Activated naive CD4-positive, alpha-beta T cell treated with anti-CD3 and anti-CD28 coated beads for 36 hours (primary cell): ENCODE measurements at regions not wholly inside any gene's neighbourhood (a gene's known extent, or its start where the extent isn't known, plus 50 kb on each side); places are given as distances from the start of the nearest gene placed in this dataset.
"Not testable (repeated sequence)": the region's sequence is repeated elsewhere in the genome, so short reads cannot be mapped to it uniquely, and the experiment has no call there.

Experiments used
- CTCF ChIA-PET: fragments of 350-600 bp; sonication (Branson Sonifier 250); formaldehyde crosslinking; loops from one replicate; lab custom pipeline; 2021; ENCODE audit warnings: antibody characterized with exemption; lab: Charles Lee
- DNase-seq: peaks from one replicate; pipeline ENCODE4 v3.0.0-alpha.2; 2020
- H3K27ac Mint-ChIP-seq: one replicate; pipeline ENCODE4 v1.8.0; 2021; ENCODE audit warnings: mild to moderate bottlenecking, mixed read lengths
- H3K27me3 Mint-ChIP-seq: one replicate; pipeline ENCODE4 v1.8.0; 2021; ENCODE audit warnings: low read depth, mixed read lengths
- H3K36me3 Mint-ChIP-seq: one replicate; pipeline ENCODE4 v1.8.0; 2021; ENCODE audit warnings: low read depth, mixed read lengths
- H3K4me1 Mint-ChIP-seq: one replicate; pipeline ENCODE4 v1.8.0; 2021; ENCODE audit warnings: low read depth, mixed read lengths
- H3K4me3 Mint-ChIP-seq: one replicate; pipeline ENCODE4 v1.8.0; 2021; ENCODE audit warnings: mild to moderate bottlenecking, moderate library complexity, mixed read lengths
- H3K9me3 Mint-ChIP-seq: one replicate; pipeline ENCODE4 v1.8.0; 2021; ENCODE audit warnings: mixed read lengths
- intact Hi-C: fragments of 100-400 bp; cut with micrococcal nuclease; formaldehyde crosslinking; loops from one replicate; pipeline ENCODE4 v1.15.1; 2023

- Mint-ChIP-seq H3K9me3 (peaks cover 5% of the 10 kb centered on the region), H3K4me1 (peaks cover 8% of the 10 kb centered on the region), H3K27ac (no peak overlapping the region), H3K36me3 (no peaks in the 10 kb centered on the region), H3K27me3 (no peaks in the 10 kb centered on the region), H3K4me3 (no peak overlapping the region)
- CTCF ChIA-PET, result no interaction called here
- intact Hi-C loops, result no loop called here
- DNase-seq, result no peak
Observed at GRCh38 chr15:59821286-59821685, 132.2 kb upstream of the BNIP2 start.

- H3K27me3 Mint-ChIP-seq, result no peaks in the 10 kb centered on the region
- H3K4me3 Mint-ChIP-seq, result no peak overlapping the region
- DNase-seq, result no peak
- no peaks in the 10 kb centered on the region for H3K36me3 Mint-ChIP-seq
- H3K9me3 Mint-ChIP-seq, result peaks cover 5% of the 10 kb centered on the region
- peaks cover 19% of the 10 kb centered on the region for H3K4me1 Mint-ChIP-seq
- intact Hi-C loops, result no loop called here
- no peak overlapping the region for H3K27ac Mint-ChIP-seq
- CTCF ChIA-PET, result interaction anchor here (1.2 kb wide), 1 partner anchor 21 kb away, joined by 3 read pairs; no protein-coding TSS in a partner anchor
Observed at GRCh38 chr15:59819092-59819491, 130.0 kb upstream of the BNIP2 start.

GRCh38 chr15:59818336-59818735 is 129.2 kb upstream of the BNIP2 start:
- H3K4me3 Mint-ChIP-seq, result no peak overlapping the region
- peaks cover 25% of the 10 kb centered on the region for H3K4me1 Mint-ChIP-seq
- intact Hi-C loops, result no loop called here
- H3K27ac Mint-ChIP-seq, result no peak overlapping the region
- H3K36me3 Mint-ChIP-seq, result no peaks in the 10 kb centered on the region
- no peak for DNase-seq
- CTCF ChIA-PET, result interaction anchor here (1.2 kb wide), 1 partner anchor 21 kb away, joined by 3 read pairs; no protein-coding TSS in a partner anchor
- no peaks in the 10 kb centered on the region for H3K27me3 Mint-ChIP-seq
- peaks cover under 1% of the 10 kb centered on the region for H3K9me3 Mint-ChIP-seq

- CTCF ChIA-PET, result no interaction called here
- Mint-ChIP-seq H3K4me1 (peaks cover 30% of the 10 kb centered on the region), H3K27me3 (no peaks in the 10 kb centered on the region), H3K4me3 (no peak overlapping the region), H3K27ac (no peak overlapping the region), H3K36me3 (no peaks in the 10 kb centered on the region), H3K9me3 (no peaks in the 10 kb centered on the region)
- no peak for DNase-seq
- intact Hi-C loops, result no loop called here
Observed at GRCh38 chr15:59817834-59818233, 128.7 kb upstream of the BNIP2 start.

GRCh38 chr15:59817053-59817452 is 127.9 kb upstream of the BNIP2 start:
- CTCF ChIA-PET, result interaction anchor here (0.5 kb wide), 1 partner anchor 92 kb away, joined by 3 read pairs; no protein-coding TSS in a partner anchor

GRCh38 chr15:59814409-59814808 is 125.3 kb upstream of the BNIP2 start:
- Mint-ChIP-seq H3K27ac (peak overlapping the region; percentile 55), H3K27me3 (no peaks in the 10 kb centered on the region), H3K9me3 (no peaks in the 10 kb centered on the region), H3K36me3 (no peaks in the 10 kb centered on the region), H3K4me1 (peaks cover 31% of the 10 kb centered on the region), H3K4me3 (no peak overlapping the region)
- intact Hi-C loops, result loop anchor here (1.0 kb wide), 1 partner anchor 23 kb away; no protein-coding TSS in a partner anchor
- CTCF ChIA-PET, result no interaction called here
- DNase-seq, result peak; percentile 58

More at GRCh38 chr15:59817053-59817452, 127.9 kb upstream of the BNIP2 start:
- H3K4me3 Mint-ChIP-seq, result no peak overlapping the region
- no peaks in the 10 kb centered on the region for H3K36me3 Mint-ChIP-seq
- intact Hi-C loops, result no loop called here
- no peak for DNase-seq
- no peak overlapping the region for H3K27ac Mint-ChIP-seq
- H3K9me3 Mint-ChIP-seq, result no peaks in the 10 kb centered on the region
- H3K4me1 Mint-ChIP-seq, result peaks cover 35% of the 10 kb centered on the region
- H3K27me3 Mint-ChIP-seq, result no peaks in the 10 kb centered on the region

- no peak overlapping the region for H3K27ac Mint-ChIP-seq
- CTCF ChIA-PET, result interaction anchor here (0.6 kb wide), 1 partner anchor 29 kb away, joined by 3 read pairs; no protein-coding TSS in a partner anchor
- peaks cover 4% of the 10 kb centered on the region for H3K9me3 Mint-ChIP-seq
- no peaks in the 10 kb centered on the region for H3K36me3 Mint-ChIP-seq
- no peaks in the 10 kb centered on the region for H3K27me3 Mint-ChIP-seq
- no peak overlapping the region for H3K4me3 Mint-ChIP-seq
- no peak for DNase-seq
- H3K4me1 Mint-ChIP-seq, result peaks cover 27% of the 10 kb centered on the region
- intact Hi-C loops, result no loop called here
Observed at GRCh38 chr15:59812889-59813288, 123.8 kb upstream of the BNIP2 start.

GRCh38 chr15:59812250-59812870 is 123.2 kb upstream of the BNIP2 start:
- H3K9me3 Mint-ChIP-seq, result peaks cover 5% of the 10 kb centered on the region
- H3K4me1 Mint-ChIP-seq, result peaks cover 27% of the 10 kb centered on the region
- no peaks in the 10 kb centered on the region for H3K36me3 Mint-ChIP-seq
- intact Hi-C loops, result no loop called here
- H3K27me3 Mint-ChIP-seq, result no peaks in the 10 kb centered on the region
- H3K27ac Mint-ChIP-seq, result no peak overlapping the region
- CTCF ChIA-PET, result interaction anchor here (0.6 to 0.9 kb wide), 3 partner anchors 17 to 104 kb away, joined by 3 read pairs; no protein-coding TSS in a partner anchor
- no peak overlapping the region for H3K4me3 Mint-ChIP-seq
- DNase-seq, result no peak

- CTCF ChIA-PET, result interaction anchor here (1.1 to 1.2 kb wide), 2 partner anchors 113 to 324 kb away, joined by 3 read pairs; no protein-coding TSS in a partner anchor
- H3K9me3 Mint-ChIP-seq, H3K36me3 Mint-ChIP-seq, intact Hi-C loops, H3K27me3 Mint-ChIP-seq: not testable (repeated sequence)
- Mint-ChIP-seq H3K4me3 (peak overlapping the region; percentile 55), H3K4me1 (peaks cover 48% of the 10 kb centered on the region), H3K27ac (peak overlapping the region; percentile 43)
- DNase-seq, result peak; percentile 71
Observed at GRCh38 chr15:59803293-59803966, 114.3 kb upstream of the BNIP2 start.

GRCh38 chr15:59801649-59802048 is 112.5 kb upstream of the BNIP2 start:
- H3K27ac Mint-ChIP-seq, result peak overlapping the region; percentile 25
- intact Hi-C loops, result no loop called here
- DNase-seq, result no peak
- no peak overlapping the region for H3K4me3 Mint-ChIP-seq
- CTCF ChIA-PET, result interaction anchor here (1.0 kb wide), 1 partner anchor 60 kb away, joined by 3 read pairs; no protein-coding TSS in a partner anchor
- peaks cover 8% of the 10 kb centered on the region for H3K9me3 Mint-ChIP-seq
- no peaks in the 10 kb centered on the region for H3K27me3 Mint-ChIP-seq
- peaks cover 62% of the 10 kb centered on the region for H3K4me1 Mint-ChIP-seq
- H3K36me3 Mint-ChIP-seq, result no peaks in the 10 kb centered on the region

GRCh38 chr15:59798605-59798917 is 109.4 kb upstream of the BNIP2 start:
- peaks cover 72% of the 10 kb centered on the region for H3K4me1 Mint-ChIP-seq
- no peak for DNase-seq
- H3K36me3 Mint-ChIP-seq, result no peaks in the 10 kb centered on the region
- H3K4me3 Mint-ChIP-seq, result no peak overlapping the region
- H3K9me3 Mint-ChIP-seq, result no peaks in the 10 kb centered on the region
- H3K27ac Mint-ChIP-seq, result peak overlapping the region; percentile 41
- intact Hi-C loops, result loop anchor here (1.0 to 10.0 kb wide), 4 partner anchors 104 to 782 kb away; no protein-coding TSS in a partner anchor
- H3K27me3 Mint-ChIP-seq, result no peaks in the 10 kb centered on the region
- CTCF ChIA-PET, result interaction anchor here (0.7 to 1.2 kb wide), 5 partner anchors 45 to 839 kb away, joined by 3 to 6 read pairs (median 4); no protein-coding TSS in a partner anchor

GRCh38 chr15:59797756-59798604 is 108.9 kb upstream of the BNIP2 start:
- Mint-ChIP-seq H3K4me3 (no peak overlapping the region), H3K27ac (peak overlapping the region; percentile 41), H3K4me1 (peaks cover 71% of the 10 kb centered on the region), H3K36me3 (no peaks in the 10 kb centered on the region), H3K9me3 (no peaks in the 10 kb centered on the region), H3K27me3 (no peaks in the 10 kb centered on the region)
- CTCF ChIA-PET, result interaction anchor here (0.7 to 1.2 kb wide), 6 partner anchors 21 to 840 kb away, joined by 3 to 4 read pairs (median 4); no protein-coding TSS in a partner anchor
- DNase-seq, result no peak
- intact Hi-C loops, result loop anchor here (1.0 to 10.0 kb wide), 4 partner anchors 103 to 783 kb away; no protein-coding TSS in a partner anchor
